H7 (cell line): ENCODE measurements at regions not wholly inside any gene's neighbourhood (a gene's known extent, or its start where the extent isn't known, plus 50 kb on each side); places are given as distances from the start of the nearest gene placed in this dataset.

Experiments
- DNase-seq: peaks from one replicate; pipeline ENCODE4 v3.0.0; 2012
- H3K27me3 ChIP-seq: 2 replicates; pipeline ENCODE4 v1.6.0; 2011; ENCODE audit warnings: mild to moderate bottlenecking, low read length; ENCODE audit not compliant: control insufficient read depth, insufficient read depth
- H3K36me3 ChIP-seq: replicated peaks from 2 replicates; pipeline ENCODE4 v1.5.1; 2011; ENCODE audit warnings: low read length; ENCODE audit not compliant: control insufficient read depth, insufficient read depth
- H3K4me3 ChIP-seq: 2 replicates; pipeline ENCODE4 v1.5.1; 2011; ENCODE audit warnings: low read depth, mild to moderate bottlenecking, control low read depth, low read length, moderate library complexity; ENCODE audit not compliant: insufficient read depth

DNA sequence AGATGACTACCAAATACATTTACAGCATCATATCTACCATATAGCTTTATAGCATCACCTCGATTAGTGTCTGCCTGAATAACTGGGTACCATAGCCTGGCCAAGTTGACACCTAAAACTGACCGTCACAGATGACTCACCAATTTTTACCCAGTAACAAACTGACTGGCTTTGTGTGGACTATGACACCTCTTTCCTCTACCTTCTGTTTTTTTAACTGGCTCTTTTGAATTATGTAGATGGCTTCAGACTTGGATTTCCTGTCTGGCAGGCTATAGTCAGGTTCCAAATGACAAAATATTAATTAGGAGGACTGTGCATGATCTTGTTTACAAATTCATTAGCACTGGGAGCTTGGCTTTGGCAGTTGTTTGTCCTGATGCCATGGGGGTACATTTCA, 360.3 kb downstream of the TGFB2 start:
- Histone ChIP-seq H3K27me3 (no peaks in the 10 kb centered on the region), H3K4me3 (no peak overlapping the region), H3K36me3 (no peaks in the 10 kb centered on the region)
- no peak for DNase-seq

DNA sequence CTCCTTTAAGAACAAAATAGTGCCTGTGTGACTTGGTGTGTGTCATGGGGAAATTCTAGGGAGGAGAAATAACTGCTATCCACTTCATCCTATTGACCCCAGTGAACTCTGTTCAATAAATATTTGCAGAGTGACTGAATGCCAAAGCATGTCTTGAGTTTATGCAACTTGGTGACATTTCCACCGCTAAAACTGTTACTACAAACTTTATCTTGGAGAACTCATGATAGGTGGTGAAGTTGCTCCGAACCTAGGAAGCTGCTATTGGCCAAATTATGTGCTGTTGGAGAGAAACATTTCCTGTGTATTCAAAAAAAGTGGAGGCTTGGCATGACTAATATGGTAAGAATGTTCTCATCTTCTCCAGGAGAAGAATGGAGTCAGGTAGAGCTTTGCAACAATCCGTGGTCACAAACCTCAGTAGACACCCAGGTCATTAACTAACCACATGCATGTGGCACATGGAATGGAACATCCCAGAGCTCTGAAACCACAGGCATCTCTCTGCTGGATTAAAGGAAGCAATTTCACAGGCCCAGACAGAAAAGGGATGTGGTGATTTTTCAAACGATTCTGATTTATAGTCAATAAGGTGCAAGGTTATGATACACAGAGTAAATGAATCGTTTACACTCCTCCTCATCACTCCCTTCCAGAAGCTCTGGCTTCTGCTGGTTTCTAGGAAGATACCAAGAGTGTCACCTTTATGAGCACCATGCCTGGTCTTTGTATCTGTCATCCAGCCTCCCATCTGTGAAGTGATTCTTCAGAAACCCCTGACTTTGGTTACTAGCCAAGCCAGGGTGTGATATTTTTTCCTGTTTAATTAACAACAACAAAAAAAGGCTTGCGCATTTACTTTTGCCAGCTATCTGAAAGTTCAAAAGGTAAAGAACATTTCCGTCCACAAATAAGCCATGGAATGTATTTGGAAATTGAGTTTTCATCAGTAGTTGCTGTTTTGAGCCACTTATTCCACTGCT, 361.1 kb downstream of the TGFB2 start:
- no peak for DNase-seq
- H3K4me3 ChIP-seq = no peak overlapping the region
- no peaks in the 10 kb centered on the region for H3K27me3 ChIP-seq
- no peaks in the 10 kb centered on the region for H3K36me3 ChIP-seq

DNA sequence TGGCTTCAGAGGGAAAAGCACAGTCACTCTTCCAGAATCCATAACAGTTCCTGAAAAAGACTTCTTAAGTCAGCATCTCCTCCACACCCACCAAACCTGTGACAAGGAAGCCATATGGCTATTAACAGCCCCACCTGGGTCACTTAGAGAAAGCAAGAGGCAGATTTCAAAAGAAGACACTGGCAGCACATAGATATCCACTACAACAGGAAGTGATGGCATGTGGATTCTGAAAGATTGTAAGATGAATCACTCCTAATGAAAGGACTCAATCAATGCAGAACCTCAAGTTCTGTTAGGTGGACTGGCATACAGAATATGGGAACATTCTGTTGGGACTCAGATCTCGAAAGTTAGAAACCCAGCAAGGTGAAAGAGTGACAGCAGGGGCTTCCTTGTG, 365.9 kb downstream of the TGFB2 start:
- no peak for DNase-seq
- H3K27me3 ChIP-seq = no peaks in the 10 kb centered on the region
- no peaks in the 10 kb centered on the region for H3K36me3 ChIP-seq
- H3K4me3 ChIP-seq = no peak overlapping the region

DNA sequence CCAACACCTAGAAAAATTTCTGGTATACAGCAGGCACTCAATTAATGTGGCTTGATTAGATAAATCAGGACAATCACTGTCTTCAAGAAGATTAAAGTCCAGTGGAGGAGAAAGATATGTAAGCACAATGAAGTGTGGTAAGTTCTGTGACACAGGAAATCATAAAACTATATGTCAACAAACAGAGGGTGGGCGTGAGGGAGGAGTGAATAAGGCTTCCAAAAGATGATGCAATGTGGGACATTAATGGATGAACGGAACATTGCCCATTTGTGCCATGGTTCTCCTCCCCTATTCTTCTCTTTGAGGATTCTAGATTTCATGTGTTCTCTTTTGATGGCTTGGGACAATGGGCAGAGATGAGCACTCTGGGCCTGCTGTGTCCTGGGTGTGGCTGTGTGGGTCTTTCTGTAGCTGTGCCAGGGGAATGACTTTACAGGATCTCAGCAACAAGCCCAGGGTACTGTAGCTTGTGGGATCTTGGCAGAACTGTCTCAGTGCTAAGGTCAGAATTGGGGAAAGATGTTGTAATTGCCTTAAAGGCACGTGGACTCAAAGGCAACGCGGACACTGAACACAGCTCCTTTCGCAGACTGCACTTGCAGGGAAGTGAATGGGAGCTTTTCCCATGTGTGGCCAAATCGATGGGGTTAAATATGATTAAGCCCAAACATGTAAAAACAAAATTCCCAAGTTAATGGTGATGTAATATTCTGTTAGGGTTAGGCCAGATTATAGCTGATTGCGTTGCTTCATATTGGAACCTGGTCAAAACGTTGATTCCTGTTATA, 366.9 kb downstream of the TGFB2 start:
- Histone ChIP-seq H3K27me3 (no peaks in the 10 kb centered on the region), H3K36me3 (no peaks in the 10 kb centered on the region), H3K4me3 (no peak overlapping the region)
- DNase-seq = no peak

DNA sequence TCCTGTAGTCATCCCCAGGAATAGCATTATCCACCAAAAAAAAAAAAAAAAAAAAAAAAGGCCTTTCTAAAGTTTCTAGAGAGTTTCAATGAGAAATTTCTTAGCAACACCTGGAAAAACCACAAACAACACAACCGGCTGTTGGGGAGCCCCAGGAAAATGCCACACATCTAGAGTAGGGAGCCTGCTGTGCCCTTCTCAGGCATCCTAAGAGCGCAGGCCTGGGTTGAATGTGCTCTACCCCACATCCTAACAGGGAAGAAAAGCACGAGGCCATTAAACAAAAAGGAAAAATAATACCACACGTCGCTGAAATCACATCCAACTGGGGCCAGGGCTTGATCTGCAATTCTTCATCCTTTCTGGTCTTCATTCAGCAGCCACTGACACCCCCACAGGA, 367.5 kb downstream of the TGFB2 start:
- no peak for DNase-seq
- Histone ChIP-seq H3K36me3 (no peaks in the 10 kb centered on the region), H3K27me3 (no peaks in the 10 kb centered on the region), H3K4me3 (no peak overlapping the region)

DNA sequence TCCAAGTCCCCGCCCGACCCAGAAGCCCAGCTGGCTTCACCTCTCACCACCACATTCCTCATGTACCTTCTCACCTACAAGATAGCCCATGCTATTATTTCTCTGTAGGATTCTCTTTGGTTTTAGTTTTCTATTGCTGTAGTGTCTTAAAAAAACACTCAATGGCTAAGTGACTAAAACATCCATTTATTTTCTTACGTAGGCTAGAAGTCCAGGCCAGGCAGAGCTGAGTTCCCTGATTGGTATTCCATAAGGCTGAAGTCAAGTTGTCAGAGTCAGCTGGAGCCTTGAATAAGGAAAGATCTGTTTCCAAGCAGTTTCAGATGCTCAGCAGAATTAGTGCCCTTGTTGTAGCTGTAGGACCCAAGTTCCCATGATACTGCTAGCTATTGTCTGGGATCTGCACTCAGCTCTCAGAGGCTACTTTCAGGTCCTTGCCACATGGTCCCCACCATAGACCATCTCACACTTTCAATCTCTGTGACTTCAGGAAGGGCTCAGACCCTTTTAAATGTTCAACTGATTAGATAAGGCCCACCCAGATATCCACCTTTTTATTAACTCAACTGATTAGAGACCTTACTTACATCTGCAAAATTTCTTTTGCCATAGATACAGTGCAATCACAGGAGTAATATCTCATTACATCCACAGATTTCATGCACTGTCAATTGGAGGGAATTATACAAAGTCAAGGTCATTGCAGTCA, 371.0 kb downstream of the TGFB2 start:
- no peak for DNase-seq
- Histone ChIP-seq H3K36me3 (no peaks in the 10 kb centered on the region), H3K27me3 (no peaks in the 10 kb centered on the region), H3K4me3 (no peak overlapping the region)

DNA sequence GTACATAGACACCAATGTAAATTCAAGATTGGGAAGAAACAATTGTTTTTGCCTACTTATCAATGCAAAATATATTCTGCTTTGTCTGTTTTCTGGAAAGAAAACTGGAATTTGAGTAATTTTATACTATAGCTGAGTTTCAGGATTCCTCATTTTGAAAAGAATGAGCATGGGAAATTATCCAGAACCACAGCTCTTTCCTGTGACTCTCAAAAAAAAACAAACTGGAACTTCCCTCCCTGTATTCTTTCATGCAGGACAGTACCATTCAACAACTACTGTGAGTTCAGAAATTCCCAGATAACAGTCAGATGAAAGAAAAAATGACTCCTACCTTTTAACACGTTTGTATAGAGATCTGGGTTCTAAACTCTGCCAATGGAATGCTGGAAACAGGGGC, 372.4 kb downstream of the TGFB2 start:
- no peaks in the 10 kb centered on the region for H3K27me3 ChIP-seq
- H3K4me3 ChIP-seq = no peak overlapping the region
- H3K36me3 ChIP-seq = no peaks in the 10 kb centered on the region
- DNase-seq = no peak

DNA sequence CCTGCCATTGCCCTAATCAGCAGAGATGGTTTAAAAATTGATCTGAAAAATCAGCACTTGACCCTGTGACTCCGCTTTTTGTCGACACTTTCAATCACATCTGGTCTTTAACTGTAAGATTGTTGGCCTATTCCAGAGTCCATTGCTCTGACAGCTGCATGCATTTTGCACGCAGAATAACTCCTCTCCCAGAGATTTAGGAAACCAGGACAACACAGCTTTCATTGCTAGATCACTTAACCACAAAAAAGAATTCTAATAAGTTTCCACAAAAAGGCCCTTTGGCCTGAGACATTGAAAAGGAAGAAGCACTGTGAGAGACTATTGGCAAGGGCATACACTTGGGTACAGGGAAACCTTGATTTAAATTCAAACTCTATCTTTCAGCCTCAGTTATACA, 373.1 kb downstream of the TGFB2 start:
- Histone ChIP-seq H3K36me3 (no peaks in the 10 kb centered on the region), H3K27me3 (no peaks in the 10 kb centered on the region), H3K4me3 (no peak overlapping the region)
- no peak for DNase-seq

DNA sequence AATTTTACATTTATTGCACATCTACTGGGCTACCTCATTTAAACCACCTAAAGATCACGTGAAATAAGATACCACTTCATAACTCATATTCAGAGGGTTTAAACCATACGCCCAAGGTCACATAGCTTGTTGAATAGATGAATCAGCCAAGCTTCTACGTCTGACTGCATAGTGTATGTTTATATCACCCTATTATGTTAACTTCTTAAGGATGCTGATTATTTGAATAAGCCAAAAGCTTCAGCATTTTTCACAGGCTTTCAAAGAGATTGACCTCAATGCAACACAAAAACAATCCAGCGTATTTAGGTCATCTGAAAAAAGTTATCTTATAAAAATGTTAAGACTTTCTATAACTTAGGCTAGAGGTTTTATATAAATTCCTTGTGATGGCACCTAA, 373.8 kb downstream of the TGFB2 start:
- no peaks in the 10 kb centered on the region for H3K36me3 ChIP-seq
- no peaks in the 10 kb centered on the region for H3K27me3 ChIP-seq
- H3K4me3 ChIP-seq = no peak overlapping the region
- DNase-seq = no peak

DNA sequence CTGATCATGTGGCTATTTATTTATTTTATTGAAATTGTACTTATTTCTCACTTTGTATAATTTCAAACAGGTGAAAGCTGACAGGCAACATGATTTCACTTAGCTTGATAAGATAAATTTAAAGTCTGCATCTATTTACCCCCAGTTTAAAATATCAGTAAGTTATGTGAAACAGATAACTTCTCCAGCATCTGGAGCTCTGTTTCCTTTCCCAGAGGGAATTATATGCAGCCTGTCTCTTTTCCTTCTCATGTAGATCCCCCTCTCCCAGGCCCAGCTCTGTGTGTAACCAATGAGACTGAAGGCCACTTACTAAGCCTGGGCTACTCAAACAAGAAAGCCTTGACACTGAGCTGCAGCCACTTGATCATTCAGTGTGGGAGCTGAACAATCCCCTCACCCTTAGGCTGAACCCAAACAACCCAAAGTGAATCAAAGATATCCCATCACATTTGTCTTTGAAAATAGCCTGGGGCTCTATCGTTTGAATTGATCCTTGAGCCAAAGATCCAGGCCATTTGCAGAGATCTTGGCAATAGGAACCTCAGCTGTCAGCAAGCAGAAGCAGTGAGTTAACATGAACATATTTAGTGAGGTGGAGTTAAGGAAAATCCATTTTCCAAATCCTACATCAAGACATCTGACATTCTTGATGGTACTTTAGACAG, 383.9 kb downstream of the TGFB2 start:
- Histone ChIP-seq H3K27me3 (no peaks in the 10 kb centered on the region), H3K4me3 (no peak overlapping the region), H3K36me3 (no peaks in the 10 kb centered on the region)
- DNase-seq = peak; percentile 32

DNA sequence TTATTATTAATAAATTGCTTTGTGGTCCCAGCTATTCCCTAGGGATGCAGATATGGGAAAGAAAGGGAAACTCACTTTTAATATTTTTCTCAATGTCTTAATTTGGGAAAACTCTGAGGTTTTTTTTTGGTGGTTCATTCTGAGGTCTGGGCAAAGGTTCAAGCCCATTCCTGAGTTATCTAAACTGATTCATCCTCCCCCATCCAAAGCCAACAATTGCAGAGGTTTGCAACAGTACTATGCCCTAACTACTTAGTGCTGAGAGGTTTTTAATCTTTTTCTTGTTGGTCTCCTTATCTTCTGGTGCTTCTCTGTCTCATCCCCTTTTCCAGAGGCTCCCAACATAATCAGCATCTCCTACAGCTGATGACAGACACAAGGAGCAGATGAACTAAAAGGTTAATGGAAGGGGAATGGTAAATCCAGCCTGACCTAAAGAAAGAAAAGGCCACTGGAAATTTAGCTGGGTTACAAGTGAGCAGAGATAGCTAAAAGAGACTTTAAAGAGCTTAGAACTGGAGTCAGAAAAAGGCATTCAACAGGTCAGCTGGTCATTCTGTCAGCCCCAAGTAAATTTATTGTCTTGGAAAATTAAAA, 390.4 kb downstream of the TGFB2 start:
- no peak for DNase-seq
- no peaks in the 10 kb centered on the region for H3K36me3 ChIP-seq
- H3K4me3 ChIP-seq = no peak overlapping the region
- H3K27me3 ChIP-seq = no peaks in the 10 kb centered on the region

DNA sequence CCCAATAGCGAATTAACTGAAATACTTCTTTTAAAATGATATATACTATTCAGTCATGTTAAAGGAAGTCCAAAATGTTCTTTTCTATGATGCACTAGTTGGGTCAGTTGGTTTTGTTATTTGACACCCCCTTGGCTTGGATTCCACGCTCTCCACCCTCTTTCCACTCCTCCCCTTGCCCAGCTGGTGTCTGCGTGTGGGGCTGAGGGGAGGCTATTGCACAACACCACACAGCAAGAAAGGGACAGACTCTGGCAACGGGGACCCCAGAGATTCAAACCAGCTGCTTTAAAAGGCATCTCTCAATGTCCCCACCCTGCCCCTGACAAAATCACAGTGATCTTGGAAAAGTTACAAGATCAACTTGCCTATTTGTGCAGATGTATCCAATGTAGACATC, 394.3 kb downstream of the TGFB2 start:
- Histone ChIP-seq H3K36me3 (no peaks in the 10 kb centered on the region), H3K4me3 (no peak overlapping the region), H3K27me3 (no peaks in the 10 kb centered on the region)
- no peak for DNase-seq

DNA sequence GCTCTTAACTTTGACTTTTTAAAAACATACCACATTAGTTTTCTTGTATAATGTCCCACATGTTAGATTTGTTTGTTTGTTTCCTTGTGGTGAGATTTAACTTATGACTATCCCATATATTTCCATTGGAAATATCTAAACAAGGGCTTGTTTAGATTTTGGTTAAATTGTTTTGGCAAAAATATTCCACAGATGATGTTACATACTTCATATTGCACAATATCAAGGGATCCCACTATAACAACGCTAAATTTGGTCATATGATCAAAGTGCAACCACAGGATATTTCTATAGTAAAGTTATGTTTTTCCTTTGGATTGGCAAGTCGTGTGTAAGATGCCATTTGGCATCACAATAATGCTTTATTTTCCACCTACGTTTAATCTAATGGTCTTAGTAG, 396.7 kb downstream of the TGFB2 start:
- H3K27me3 ChIP-seq = no peaks in the 10 kb centered on the region

More for the DNA sequence above, 396.7 kb downstream of the TGFB2 start:
- no peak for DNase-seq
- no peaks in the 10 kb centered on the region for H3K36me3 ChIP-seq
- no peak overlapping the region for H3K4me3 ChIP-seq
